Panc1 (cell line): ENCODE measurements at regions not wholly inside any gene's neighbourhood (a gene's known extent, or its start where the extent isn't known, plus 50 kb on each side); places are given as distances from the start of the nearest gene placed in this dataset.

Experiments used
- POLR2AphosphoS5 ChIP-seq: IDR thresholded peaks from 2 replicates; pipeline ENCODE4 v1.6.1; 2012; ENCODE audit warnings: mild to moderate bottlenecking, low read depth, low read length, moderate library complexity
- SIN3A ChIP-seq: IDR thresholded peaks from 2 replicates; pipeline ENCODE4 v1.6.1; 2012; ENCODE audit warnings: low read depth, mild to moderate bottlenecking, low read length, moderate library complexity, borderline replicate concordance; ENCODE audit not compliant: insufficient read depth
- TF ChIP-seq, protein P1 (sequence below): fragments of 450-650 bp; IDR thresholded peaks from 2 replicates; pipeline ENCODE4 v1.5.1; 2017; ENCODE audit warnings: mild to moderate bottlenecking

DNA sequence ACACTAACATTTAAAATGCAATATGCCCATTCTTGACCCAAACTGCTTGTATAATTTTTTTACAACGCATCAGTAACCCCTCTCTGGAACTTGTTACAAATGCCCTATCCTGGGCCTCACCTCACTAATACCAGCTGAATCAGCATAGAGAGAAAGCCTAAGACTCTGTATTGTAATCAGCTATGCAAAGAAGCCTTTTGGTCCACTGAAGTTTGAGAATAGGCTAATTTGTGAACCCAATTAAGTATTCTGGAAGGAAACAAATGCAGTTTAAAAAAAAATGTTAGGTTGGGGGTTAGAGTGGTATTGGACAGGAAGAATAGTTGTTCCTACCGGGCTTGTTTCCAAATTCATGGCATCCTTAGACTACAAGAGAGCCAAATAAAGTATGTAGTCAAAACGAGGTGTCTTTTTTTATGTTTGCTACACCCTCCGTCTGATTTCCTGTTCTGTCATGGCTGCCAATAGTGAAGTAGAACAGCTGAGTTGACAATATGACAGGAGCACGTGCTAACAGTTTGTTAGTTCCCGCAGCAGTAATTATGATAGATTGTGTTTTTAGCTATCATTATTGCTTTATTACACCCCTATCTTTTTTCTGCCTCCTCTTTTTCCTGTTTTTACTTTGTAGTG lies 1048.7 kb upstream of the NUDT12 start:
- TF ChIP-seq POLR2AphosphoS5 (no peak), SIN3A (no peak)
- TF ChIP-seq, protein P1, sequence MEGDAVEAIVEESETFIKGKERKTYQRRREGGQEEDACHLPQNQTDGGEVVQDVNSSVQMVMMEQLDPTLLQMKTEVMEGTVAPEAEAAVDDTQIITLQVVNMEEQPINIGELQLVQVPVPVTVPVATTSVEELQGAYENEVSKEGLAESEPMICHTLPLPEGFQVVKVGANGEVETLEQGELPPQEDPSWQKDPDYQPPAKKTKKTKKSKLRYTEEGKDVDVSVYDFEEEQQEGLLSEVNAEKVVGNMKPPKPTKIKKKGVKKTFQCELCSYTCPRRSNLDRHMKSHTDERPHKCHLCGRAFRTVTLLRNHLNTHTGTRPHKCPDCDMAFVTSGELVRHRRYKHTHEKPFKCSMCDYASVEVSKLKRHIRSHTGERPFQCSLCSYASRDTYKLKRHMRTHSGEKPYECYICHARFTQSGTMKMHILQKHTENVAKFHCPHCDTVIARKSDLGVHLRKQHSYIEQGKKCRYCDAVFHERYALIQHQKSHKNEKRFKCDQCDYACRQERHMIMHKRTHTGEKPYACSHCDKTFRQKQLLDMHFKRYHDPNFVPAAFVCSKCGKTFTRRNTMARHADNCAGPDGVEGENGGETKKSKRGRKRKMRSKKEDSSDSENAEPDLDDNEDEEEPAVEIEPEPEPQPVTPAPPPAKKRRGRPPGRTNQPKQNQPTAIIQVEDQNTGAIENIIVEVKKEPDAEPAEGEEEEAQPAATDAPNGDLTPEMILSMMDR: no peak
